IMR-90 (cell line): ENCODE measurements at regions not wholly inside any gene's neighbourhood (a gene's known extent, or its start where the extent isn't known, plus 50 kb on each side); places are given as distances from the start of the nearest gene placed in this dataset.
A peak's percentile ranks its signal among the peaks of the same experiment; 100 is the strongest.

Source experiments
- ATAC-seq: fragments of 200-7000 bp; cut with Tn5 transposase; 2 replicates; pipeline ENCODE4 v1.9.1; 2020; ENCODE audit warnings: low read depth, mild to moderate bottlenecking, moderate library complexity
- BruUV-seq: library from RNA; stranded (reverse); fragments of 400-500 nt; replicated peaks from 2 replicates; lab custom pipeline; 2021; lab: Mats Ljungman, UMichigan
- CTCF ChIA-PET: fragments of 300-600 bp; formaldehyde crosslinking; extraction: SDS; loops from one replicate; lab custom pipeline; 2021; ENCODE audit warnings: antibody characterized with exemption; lab: Yijun Ruan, JAX
- POLR2A ChIA-PET: fragments of 300-600 bp; sonication (Branson Sonifier 250); formaldehyde crosslinking; loops from one replicate; lab custom pipeline; 2022; ENCODE audit warnings: antibody characterized with exemption; ENCODE audit not compliant: unreplicated experiment; lab: Charles Lee
- DNase-seq: peaks from one replicate; pipeline ENCODE4 v3.0.0; 2013
- H2AFZ ChIP-seq: replicated peaks from 2 replicates; pipeline ENCODE3; 2013; ENCODE audit warnings: low read length, mild to moderate bottlenecking; ENCODE audit not compliant: poor library complexity
- H2AK5ac ChIP-seq: 2 replicates; pipeline ENCODE4 v1.6.1; 2013; ENCODE audit warnings: low read depth, low read length, inconsistent platforms
- H2AK9ac ChIP-seq: replicated peaks from 2 replicates; pipeline ENCODE3; 2013; ENCODE audit warnings: mild to moderate bottlenecking, low read depth, low read length, moderate library complexity; ENCODE audit not compliant: poor library complexity
- H2BK120ac ChIP-seq: 2 replicates; pipeline ENCODE4 v1.6.1; 2013; ENCODE audit warnings: low read depth, low read length, inconsistent platforms
- H2BK15ac ChIP-seq: 3 replicates; pipeline ENCODE4 v1.6.1; 2013; ENCODE audit warnings: low read depth, low read length, inconsistent platforms
- H2BK20ac ChIP-seq: 2 replicates; pipeline ENCODE4 v1.6.1; 2013; ENCODE audit warnings: low read depth, mild to moderate bottlenecking, inconsistent platforms, low read length, moderate library complexity
- H2BK5ac ChIP-seq: 2 replicates; pipeline ENCODE4 v1.6.1; 2013; ENCODE audit warnings: mild to moderate bottlenecking, low read depth, low read length, inconsistent platforms; ENCODE audit not compliant: poor library complexity, severe bottlenecking
- H3K14ac ChIP-seq: replicated peaks from 2 replicates; pipeline ENCODE4 v1.6.1; 2013; ENCODE audit warnings: low read depth, low read length, inconsistent platforms
- H3K18ac ChIP-seq: 2 replicates; pipeline ENCODE4 v1.6.1; 2013; ENCODE audit warnings: low read depth, low read length, control low read depth
- H3K23ac ChIP-seq: 2 replicates; pipeline ENCODE4 v1.6.1; 2013; ENCODE audit warnings: low read depth, low read length, inconsistent platforms
- H3K27ac ChIP-seq: 2 replicates; pipeline ENCODE4 v1.5.1; 2013; ENCODE audit warnings: mild to moderate bottlenecking, control low read depth, low read length; ENCODE audit not compliant: insufficient read depth
- H3K27me3 ChIP-seq: 2 replicates; pipeline ENCODE4 v1.6.1; 2013; ENCODE audit warnings: low read length; ENCODE audit not compliant: control insufficient read depth, insufficient read depth
- H3K36me3 ChIP-seq: 2 replicates; pipeline ENCODE4 v1.6.1; 2013; ENCODE audit warnings: low read length, mixed read lengths; ENCODE audit not compliant: control insufficient read depth, insufficient read depth
- H3K4ac ChIP-seq: 2 replicates; pipeline ENCODE4 v1.6.1; 2013; ENCODE audit warnings: low read depth, low read length, inconsistent platforms
- H3K4me1 ChIP-seq: 2 replicates; pipeline ENCODE4 v1.6.1; 2013; ENCODE audit warnings: low read length, mixed read lengths; ENCODE audit not compliant: control insufficient read depth, insufficient read depth
- H3K4me2 ChIP-seq: 2 replicates; pipeline ENCODE4 v1.6.1; 2013; ENCODE audit warnings: low read depth, mild to moderate bottlenecking, control low read depth, low read length, moderate library complexity
- H3K4me3 ChIP-seq: 2 replicates; pipeline ENCODE4 v1.5.1; 2013; ENCODE audit warnings: low read depth, mild to moderate bottlenecking, control low read depth, low read length, moderate library complexity; ENCODE audit not compliant: insufficient read depth
- H3K56ac ChIP-seq: 2 replicates; pipeline ENCODE4 v1.6.1; 2013; ENCODE audit warnings: low read length, inconsistent platforms; ENCODE audit not compliant: insufficient read depth; ENCODE audit errors: extremely low read depth
- H3K79me1 ChIP-seq, 2 experiments: 2 replicates each; pipeline ENCODE4 v1.6.1; 2013; ENCODE audit warnings: low read length in 2 of 2, inconsistent platforms in 1 of 2, low read depth in 1 of 2
- H3K9ac ChIP-seq: 2 replicates; pipeline ENCODE4 v1.6.1; 2013; ENCODE audit warnings: low read depth, low read length, control low read depth
- H3K9me1 ChIP-seq: 2 replicates; pipeline ENCODE4 v1.6.1; 2013; ENCODE audit warnings: low read length, inconsistent platforms; ENCODE audit not compliant: insufficient read depth
- H3K9me3 ChIP-seq: 2 replicates; pipeline ENCODE4 v1.6.1; 2013; ENCODE audit warnings: low read length; ENCODE audit not compliant: control insufficient read depth, insufficient read depth
- H4K20me1 ChIP-seq: 2 replicates; pipeline ENCODE4 v1.6.1; 2013; ENCODE audit warnings: low read length, inconsistent platforms; ENCODE audit not compliant: insufficient read depth
- H4K5ac ChIP-seq: 2 replicates; pipeline ENCODE4 v1.6.1; 2013; ENCODE audit warnings: mild to moderate bottlenecking, low read depth, low read length, control low read depth
- H4K8ac ChIP-seq, 2 experiments: 2 replicates each; pipeline ENCODE4 v1.6.1; 2013; ENCODE audit warnings: low read depth in 2 of 2, low read length in 2 of 2, control low read depth in 1 of 2, inconsistent platforms in 1 of 2
- H4K91ac ChIP-seq: 2 replicates; pipeline ENCODE4 v1.6.1; 2013; ENCODE audit warnings: low read depth, low read length, inconsistent platforms; ENCODE audit not compliant: insufficient read depth
- BHLHE40 ChIP-seq: fragments of 150-350 bp; IDR thresholded peaks from 2 replicates; pipeline ENCODE4 v1.6.1; 2016; ENCODE audit warnings: mild to moderate bottlenecking, low read depth, low read length
- CEBPB ChIP-seq: IDR thresholded peaks from 2 replicates; pipeline ENCODE4 v1.6.1; 2012; ENCODE audit warnings: low read depth, low read length, improper control_type of control experiment
- CHD1 ChIP-seq: IDR thresholded peaks from 2 replicates; pipeline ENCODE4 v1.6.1; 2012; ENCODE audit warnings: low read depth, low read length, improper control_type of control experiment
- CTCF ChIP-seq: conservative IDR thresholded peaks from 2 replicates; pipeline ENCODE4 v1.5.1; 2012; ENCODE audit warnings: mild to moderate bottlenecking, low read depth, low read length, improper control_type of control experiment
- FOS ChIP-seq: fragments of 150-350 bp; IDR thresholded peaks from 2 replicates; pipeline ENCODE4 v1.6.1; 2016; ENCODE audit warnings: low read depth, low read length
- MAFK ChIP-seq: IDR thresholded peaks from 2 replicates; pipeline ENCODE4 v1.6.1; 2012; ENCODE audit warnings: low read depth, low read length, improper control_type of control experiment
- MAZ ChIP-seq: IDR thresholded peaks from 2 replicates; pipeline ENCODE4 v1.6.1; 2012; ENCODE audit warnings: low read depth, mild to moderate bottlenecking, low read length, improper control_type of control experiment, moderate library complexity, borderline replicate concordance
- MXI1 ChIP-seq: IDR thresholded peaks from 2 replicates; pipeline ENCODE4 v1.6.1; 2012; ENCODE audit warnings: low read depth, mild to moderate bottlenecking, low read length, moderate library complexity, borderline replicate concordance
- NFE2L2 ChIP-seq: fragments of 150-350 bp; IDR thresholded peaks from 2 replicates; pipeline ENCODE4 v1.6.1; 2016; ENCODE audit warnings: low read depth, mild to moderate bottlenecking, low read length
- POLR2A ChIP-seq: IDR thresholded peaks from 2 replicates; pipeline ENCODE4 v1.6.1; 2012; ENCODE audit warnings: mild to moderate bottlenecking, low read depth, low read length
- RAD21 ChIP-seq: IDR thresholded peaks from 2 replicates; pipeline ENCODE4 v1.6.1; 2012; ENCODE audit warnings: low read length, improper control_type of control experiment
- RCOR1 ChIP-seq: IDR thresholded peaks from 2 replicates; pipeline ENCODE4 v1.6.1; 2012; ENCODE audit warnings: mild to moderate bottlenecking, low read length, improper control_type of control experiment; ENCODE audit not compliant: insufficient replicate concordance
- RFX5 ChIP-seq: IDR thresholded peaks from 2 replicates; pipeline ENCODE4 v1.8.0; 2012; ENCODE audit warnings: low read depth, mild to moderate bottlenecking, low read length, moderate library complexity
- SMC3 ChIP-seq: fragments of 150-350 bp; IDR thresholded peaks from 2 replicates; pipeline ENCODE4 v1.6.1; 2016; ENCODE audit warnings: low read depth, mild to moderate bottlenecking, antibody characterized with exemption, low read length, moderate library complexity
- WGBS, 2 experiments: methylation state at CpG; one replicate each; pipeline versions ENCODE4 v1.1.5 to v1.1.7; 2013; ENCODE audit warnings: missing lambda C conversion rate in 2 of 2; ENCODE audit not compliant: insufficient read length in 1 of 2; ENCODE audit errors: extremely low coverage in 2 of 2; 5-methylcytosine and 5-hydroxymethylcytosine counted together
- dilution Hi-C: fragments of 300-500 bp; cut with HindIII; formaldehyde crosslinking; loops from one replicate; pipeline ENCODE4 v1.14.3; 2018; ENCODE audit warnings: low sequenced_read_pairs; ENCODE audit not compliant: unreplicated experiment
- in situ Hi-C: fragments of 300-500 bp; cut with MboI; formaldehyde crosslinking; loops from 3 replicates; pipeline ENCODE4 v1.14.3; 2019; ENCODE audit warnings: low sequenced_read_pairs, inconsistent platforms, mixed read lengths
- intact Hi-C: fragments of 100-400 bp; cut with micrococcal nuclease; formaldehyde crosslinking; loops from 2 replicates; pipeline ENCODE4 v1.10.0; 2022
- TF ChIP-seq, protein P1 (sequence below): fragments of 150-350 bp; IDR thresholded peaks from 2 replicates; pipeline ENCODE4 v1.6.1; 2016; ENCODE audit warnings: low read depth, mild to moderate bottlenecking, low read length, moderate library complexity, borderline replicate concordance
- TF ChIP-seq, protein P2 (sequence below): fragments of 150-350 bp; IDR thresholded peaks from 2 replicates; pipeline ENCODE4 v1.6.1; 2017; ENCODE audit warnings: mild to moderate bottlenecking, antibody characterized with exemption, low read length, low read depth

DNA sequence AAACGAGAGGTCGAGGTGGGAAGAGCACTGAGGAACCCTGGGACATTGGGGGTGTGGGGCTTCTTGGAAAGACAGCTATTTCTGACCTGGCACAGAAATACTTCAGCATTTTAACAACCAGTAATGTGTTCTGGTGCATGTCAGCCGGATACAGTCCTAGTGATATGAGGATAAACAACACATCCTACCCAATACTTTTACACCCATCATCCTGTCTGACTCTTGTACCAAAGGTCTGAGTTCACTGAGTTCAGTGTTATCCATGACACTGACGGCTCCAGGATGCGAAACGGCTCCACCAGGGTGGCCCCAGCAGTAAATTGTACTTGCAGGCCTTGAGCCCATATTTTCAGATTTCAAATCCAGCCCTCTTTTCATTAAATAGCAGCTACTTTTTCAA, 65.9 kb upstream of the SH3BP4 start:
- Histone ChIP-seq H4K5ac (no peak overlapping the region), H3K27me3 (no peaks in the 10 kb centered on the region), H3K36me3 (no peaks in the 10 kb centered on the region), H4K20me1 (no peaks in the 10 kb centered on the region), H3K4me2 (no peak overlapping the region), H2BK20ac (no peak overlapping the region), H3K56ac (no peak overlapping the region), H3K4me1 (peaks cover 4% of the 10 kb centered on the region), H2AK9ac (no peak overlapping the region), H3K9me3 (no peaks in the 10 kb centered on the region), H3K14ac (no peak overlapping the region), H3K18ac (no peak overlapping the region), H4K8ac (no peak overlapping the region), H4K91ac (no peak overlapping the region; the same call in 1 of the 2 replicates), H3K9ac (no peak overlapping the region), H2BK120ac (no peak overlapping the region), H2BK5ac (no peak overlapping the region), H3K23ac (no peak overlapping the region), H3K4me3 (no peak overlapping the region), H3K4ac (no peak overlapping the region), H3K79me1 (peaks cover 0 to 3% of the 10 kb centered on the region in 2 experiments; a peak in 2 of 4 replicates), H2AFZ (peak overlapping the region; percentile 16), H2BK15ac (no peak overlapping the region; the same call in 2 of the 3 replicates), H3K9me1 (0 out of 2 replicates have a peak, but pooled peaks cover 2% of the 10 kb centered on the region), H2AK5ac (peak overlapping the region; percentile 54), H3K27ac (no peak overlapping the region)
- CTCF ChIA-PET, result interaction anchor here (0.6 to 0.7 kb wide), 2 partner anchors 37 to 224 kb away, joined by 3 read pairs; no protein-coding TSS in a partner anchor
- dilution Hi-C loops, result no loop called here
- 87% methylated on average over 3 of the region's 6 CpGs; no CpG with 5 or more reads in 1 of the 2 experiments for WGBS, 2 experiments
- DNase-seq, result no peak
- no peak for ATAC-seq
- in situ Hi-C loops, result loop anchor here (10.0 kb wide), 2 partner anchors 219 to 331 kb away; no protein-coding TSS in a partner anchor
- intact Hi-C loops, result no loop called here
- TF ChIP-seq SMC3, result no peak
- no peak for TF ChIP-seq CEBPB
- no peak for TF ChIP-seq CHD1
- no peak for TF ChIP-seq RAD21
- TF ChIP-seq, protein P1, sequence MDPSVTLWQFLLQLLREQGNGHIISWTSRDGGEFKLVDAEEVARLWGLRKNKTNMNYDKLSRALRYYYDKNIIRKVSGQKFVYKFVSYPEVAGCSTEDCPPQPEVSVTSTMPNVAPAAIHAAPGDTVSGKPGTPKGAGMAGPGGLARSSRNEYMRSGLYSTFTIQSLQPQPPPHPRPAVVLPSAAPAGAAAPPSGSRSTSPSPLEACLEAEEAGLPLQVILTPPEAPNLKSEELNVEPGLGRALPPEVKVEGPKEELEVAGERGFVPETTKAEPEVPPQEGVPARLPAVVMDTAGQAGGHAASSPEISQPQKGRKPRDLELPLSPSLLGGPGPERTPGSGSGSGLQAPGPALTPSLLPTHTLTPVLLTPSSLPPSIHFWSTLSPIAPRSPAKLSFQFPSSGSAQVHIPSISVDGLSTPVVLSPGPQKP, result no peak
- TF ChIP-seq, protein P2, sequence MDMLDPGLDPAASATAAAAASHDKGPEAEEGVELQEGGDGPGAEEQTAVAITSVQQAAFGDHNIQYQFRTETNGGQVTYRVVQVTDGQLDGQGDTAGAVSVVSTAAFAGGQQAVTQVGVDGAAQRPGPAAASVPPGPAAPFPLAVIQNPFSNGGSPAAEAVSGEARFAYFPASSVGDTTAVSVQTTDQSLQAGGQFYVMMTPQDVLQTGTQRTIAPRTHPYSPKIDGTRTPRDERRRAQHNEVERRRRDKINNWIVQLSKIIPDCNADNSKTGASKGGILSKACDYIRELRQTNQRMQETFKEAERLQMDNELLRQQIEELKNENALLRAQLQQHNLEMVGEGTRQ, result no peak
- no peak for TF ChIP-seq FOS
- no peak for TF ChIP-seq NFE2L2
- no peak for TF ChIP-seq RCOR1
- no peak for TF ChIP-seq MAZ
- TF ChIP-seq MAFK, result no peak
- no peak for TF ChIP-seq POLR2A
- no peak for TF ChIP-seq BHLHE40
- TF ChIP-seq MXI1, result no peak
- TF ChIP-seq RFX5, result no peak
- TF ChIP-seq CTCF, result no peak
- no TSS peak for BruUV-seq
- POLR2A ChIA-PET, result no interaction called here
